ENCODE measurements at regions not wholly inside any gene's neighbourhood (a gene's known extent, or its start where the extent isn't known, plus 50 kb on each side); places are given as distances from the start of the nearest gene placed in this dataset.

GRCh38 chr9:88775037-88775471 is 216.2 kb upstream of the S1PR3 start:
- TF ChIP-seq CTCF (IDR thresholded peaks at IDR 0.05) (no peak), POLR2AphosphoS5 (IDR thresholded peaks at IDR 0.05) (no peak), POLR2A (IDR thresholded peaks at IDR 0.05) (no peak), EP300 (IDR thresholded peaks at IDR 0.05) (no peak)

All from suprapubic skin (tissue), 4 donors.